HEK293 (cell line): ENCODE measurements at regions not wholly inside any gene's neighbourhood (a gene's known extent, or its start where the extent isn't known, plus 50 kb on each side); places are given as distances from the start of the nearest gene placed in this dataset.
"Not testable (repeated sequence)": the region's sequence is repeated elsewhere in the genome, so short reads cannot be mapped to it uniquely, and the experiment has no call there.

Experiments
- CTCF ChIA-PET: fragments of 350-600 bp; formaldehyde crosslinking; extraction: SDS; loops from one replicate; lab custom pipeline; 2021; ENCODE audit warnings: antibody characterized with exemption; lab: Yijun Ruan, JAX
- POLR2A ChIA-PET: fragments of 300-600 bp; formaldehyde crosslinking; extraction: SDS; loops from one replicate; lab custom pipeline; 2020; ENCODE audit warnings: antibody characterized with exemption, inconsistent platforms; lab: Yijun Ruan, JAX
- H3K27ac ChIP-seq: fragments of 200-500 bp; sonication (Bioruptor generic); 2 replicates; pipeline ENCODE4 v1.5.1; 2014; ENCODE audit warnings: low read depth, low read length, control low read depth, inconsistent platforms; ENCODE audit errors: extremely low read depth
- H3K36me3 ChIP-seq, 2 experiments: fragments of 200-500 bp in 1 of 2; sonication (Bioruptor generic) in 1 of 2; 1 replicate in 1 of 2; 2 replicates in 1 of 2; pipeline ENCODE4 v1.5.1; 2014 to 2017; ENCODE audit warnings: inconsistent platforms in 2 of 2, low read length in 2 of 2; ENCODE audit not compliant: control insufficient read depth in 2 of 2, insufficient read depth in 1 of 2
- H3K4me1 ChIP-seq: fragments of 200-500 bp; sonication (Bioruptor generic); 2 replicates; pipeline ENCODE4 v1.5.1; 2014; ENCODE audit warnings: mild to moderate bottlenecking, low read length, inconsistent platforms; ENCODE audit not compliant: control insufficient read depth, insufficient read depth
- H3K4me3 ChIP-seq: 2 replicates; pipeline ENCODE4 v1.5.1; 2011; ENCODE audit warnings: low read depth, mild to moderate bottlenecking, control low read depth, low read length, moderate library complexity
- H3K9me3 ChIP-seq: fragments of 200-500 bp; sonication (Bioruptor generic); 2 replicates; pipeline ENCODE4 v1.5.1; 2014; ENCODE audit warnings: low read depth, low read length, inconsistent platforms; ENCODE audit not compliant: control insufficient read depth, insufficient read depth
- GLIS2 ChIP-seq: fragments of 450-650 bp; formaldehyde crosslinking; IDR thresholded peaks from 2 replicates; pipeline ENCODE4 v1.5.1; 2016; ENCODE audit warnings: missing biosample characterization, missing genetic modification characterization
- PATZ1 ChIP-seq: fragments of 450-650 bp; formaldehyde crosslinking; IDR thresholded peaks from 2 replicates; pipeline ENCODE4 v1.5.1; 2016; ENCODE audit warnings: missing biosample characterization, missing genetic modification characterization
- PRDM4 ChIP-seq: fragments of 450-650 bp; formaldehyde crosslinking; IDR thresholded peaks from 2 replicates; pipeline ENCODE4 v1.5.1; 2017; ENCODE audit warnings: missing biosample characterization, missing genetic modification characterization
- REST ChIP-seq: fragments of 450-650 bp; formaldehyde crosslinking; IDR thresholded peaks from 2 replicates; pipeline ENCODE4 v1.5.1; 2016; ENCODE audit warnings: missing biosample characterization, missing genetic modification characterization
- ZNF362 ChIP-seq: fragments of 450-650 bp; formaldehyde crosslinking; IDR thresholded peaks from 2 replicates; pipeline ENCODE4 v1.5.1; 2016; ENCODE audit warnings: missing biosample characterization, missing genetic modification characterization
- ZNF404 ChIP-seq: fragments of 450-650 bp; formaldehyde crosslinking; IDR thresholded peaks from 2 replicates; pipeline ENCODE4 v1.5.1; 2017; ENCODE audit warnings: missing biosample characterization, missing genetic modification characterization
- ZSCAN30 ChIP-seq: fragments of 450-650 bp; IDR thresholded peaks from 2 replicates; pipeline ENCODE4 v1.5.1; 2018; ENCODE audit warnings: missing biosample characterization, mild to moderate bottlenecking, missing genetic modification characterization, moderate library complexity

- no peak for TF ChIP-seq ZNF404 (tag by site-specific recombination)
- no peak for TF ChIP-seq ZSCAN30 (tag by site-specific recombination)
- no peak for TF ChIP-seq PRDM4 (tag by site-specific recombination)
- no peak for TF ChIP-seq ZNF362 (tag by site-specific recombination)
- TF ChIP-seq GLIS2 (tag by site-specific recombination) = no peak
- TF ChIP-seq REST (tag by site-specific recombination) = no peak
Observed at GRCh38 chr11:57055744-57056143, 67.0 kb downstream of the OR5AK2 start (continued).

GRCh38 chr11:57056735-57057134 lies 68.0 kb downstream of the OR5AK2 start:
- TF ChIP-seq PATZ1 (tag by site-specific recombination) = no peak
- H3K4me1 ChIP-seq = no peaks in the 10 kb centered on the region
- no peaks in the 10 kb centered on the region for H3K9me3 ChIP-seq
- CTCF ChIA-PET = no interaction called here
- POLR2A ChIA-PET = no interaction called here
- H3K36me3 ChIP-seq = no peaks in the 10 kb centered on the region
- no peak overlapping the region for H3K27ac ChIP-seq
- H3K4me3 ChIP-seq = no peak overlapping the region

GRCh38 chr11:57057561-57057960 lies 68.8 kb downstream of the OR5AK2 start:
- Histone ChIP-seq H3K36me3 (no peaks in the 10 kb centered on the region), H3K9me3 (no peaks in the 10 kb centered on the region), H3K4me3 (no peak overlapping the region), H3K4me1 (no peaks in the 10 kb centered on the region), H3K27ac (no peak overlapping the region)
- no peak for TF ChIP-seq GLIS2 (tag by site-specific recombination)
- CTCF ChIA-PET = no interaction called here
- POLR2A ChIA-PET = no interaction called here

GRCh38 chr11:57062957-57063356 lies 74.2 kb downstream of the OR5AK2 start:
- CTCF ChIA-PET, H3K9me3 ChIP-seq, H3K4me3 ChIP-seq, H3K27ac ChIP-seq, POLR2A ChIA-PET, H3K4me1 ChIP-seq, H3K36me3 ChIP-seq: not testable (repeated sequence)
